Activated B cell treated with CpG ODN at 0.5 μM for 24 hours (primary cell): ENCODE measurements at regions not wholly inside any gene's neighbourhood (a gene's known extent, or its start where the extent isn't known, plus 50 kb on each side); places are given as distances from the start of the nearest gene placed in this dataset.

Source experiments
- ATAC-seq: fragments of 200-7000 bp; cut with Tn5 transposase; one replicate; pipeline ENCODE4 v1.10.0; 2021; ENCODE audit warnings: low read depth, mild to moderate bottlenecking, moderate library complexity
- CTCF ChIA-PET: fragments of 350-600 bp; sonication (Branson Sonifier 250); formaldehyde crosslinking; loops from one replicate; lab custom pipeline; 2021; ENCODE audit warnings: antibody characterized with exemption; lab: Charles Lee
- POLR2A ChIA-PET: fragments of 350-600 bp; sonication (Branson Sonifier 250); formaldehyde crosslinking; loops from one replicate; lab custom pipeline; 2021; ENCODE audit warnings: antibody characterized with exemption; lab: Charles Lee
- DNase-seq: peaks from one replicate; pipeline ENCODE4 v3.0.0; 2022
- H3K27ac Mint-ChIP-seq: one replicate; pipeline ENCODE4 v1.8.0; 2020; ENCODE audit warnings: mixed read lengths
- H3K27me3 Mint-ChIP-seq: one replicate; pipeline ENCODE4 v1.8.0; 2021; ENCODE audit warnings: mixed read lengths
- H3K36me3 Mint-ChIP-seq: one replicate; pipeline ENCODE4 v1.8.0; 2021; ENCODE audit warnings: low read depth, mixed read lengths
- H3K4me1 Mint-ChIP-seq: one replicate; pipeline ENCODE4 v1.8.0; 2021; ENCODE audit warnings: mixed read lengths
- H3K4me3 Mint-ChIP-seq: one replicate; pipeline ENCODE4 v1.8.0; 2020; ENCODE audit warnings: mild to moderate bottlenecking, mixed read lengths
- H3K9me3 Mint-ChIP-seq: one replicate; pipeline ENCODE4 v1.8.0; 2020; ENCODE audit warnings: mixed read lengths
- CTCF ChIP-seq: fragments of 200-600 bp; IDR thresholded peaks from one replicate; pipeline ENCODE4 v1.8.0; 2022; ENCODE audit warnings: antibody characterized with exemption, mild to moderate bottlenecking
- intact Hi-C: fragments of 100-400 bp; cut with micrococcal nuclease; formaldehyde crosslinking; loops from one replicate; pipeline ENCODE4 v1.15.1; 2024

DNA sequence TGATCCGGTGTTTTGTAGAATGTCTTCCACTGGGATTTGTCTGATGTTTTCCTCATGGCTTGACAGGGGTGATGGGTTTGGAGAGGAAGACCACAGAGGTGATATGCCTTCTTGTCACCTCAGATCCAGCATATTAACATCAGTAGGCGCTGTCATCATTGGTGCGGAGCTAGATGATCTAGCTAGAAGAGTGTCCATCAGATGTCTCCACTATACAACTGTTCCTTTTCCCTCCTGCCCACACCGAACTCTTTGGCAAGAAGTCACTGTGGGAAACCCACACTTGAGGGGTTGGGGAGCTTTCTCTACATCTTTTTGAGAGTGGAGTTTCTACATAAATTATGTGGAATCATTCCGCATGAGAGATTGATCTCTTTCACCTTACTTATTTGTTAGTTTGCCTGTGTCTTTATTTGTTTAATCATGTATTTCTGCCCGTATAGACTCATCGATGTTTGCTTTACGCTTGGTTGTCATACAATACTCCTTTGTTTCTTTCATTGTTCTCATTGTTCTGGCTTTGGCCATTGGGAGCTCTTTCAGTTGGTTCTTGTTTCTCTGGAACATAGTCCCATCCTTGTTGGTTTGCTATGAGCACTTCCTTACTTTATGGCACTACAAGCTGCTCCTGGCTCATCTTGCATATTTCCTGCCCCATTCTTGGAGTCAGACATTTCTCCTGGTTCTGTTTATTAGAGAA, 1420.3 kb downstream of the BRD1 start:
- H3K9me3 Mint-ChIP-seq, result peaks cover 9% of the 10 kb centered on the region
- intact Hi-C loops, result no loop called here
- no peak overlapping the region for H3K4me3 Mint-ChIP-seq
- CTCF ChIA-PET, result no interaction called here
- no peaks in the 10 kb centered on the region for H3K36me3 Mint-ChIP-seq
- no peak overlapping the region for H3K27ac Mint-ChIP-seq
- no peaks in the 10 kb centered on the region for H3K4me1 Mint-ChIP-seq
- H3K27me3 Mint-ChIP-seq, result peaks cover 4% of the 10 kb centered on the region
- ATAC-seq (no peak), DNase-seq (no peak)
- TF ChIP-seq CTCF, result no peak
- POLR2A ChIA-PET, result no interaction called here

- ChIA-PET CTCF (no interaction called here), POLR2A (no interaction called here)
- H3K27me3 Mint-ChIP-seq, result peaks cover 2% of the 10 kb centered on the region
- ATAC-seq (no peak), DNase-seq (no peak)
- H3K4me1 Mint-ChIP-seq, result no peaks in the 10 kb centered on the region
- no peak for TF ChIP-seq CTCF
- H3K36me3 Mint-ChIP-seq, result no peaks in the 10 kb centered on the region
- peaks cover 9% of the 10 kb centered on the region for H3K9me3 Mint-ChIP-seq
- no peak overlapping the region for H3K4me3 Mint-ChIP-seq
- no peak overlapping the region for H3K27ac Mint-ChIP-seq
- intact Hi-C loops, result no loop called here
Observed at GRCh38 chr22:48406161-48406560, 1421.5 kb downstream of the BRD1 start.

- intact Hi-C loops, result no loop called here
- H3K36me3 Mint-ChIP-seq, result no peaks in the 10 kb centered on the region
- no peak overlapping the region for H3K27ac Mint-ChIP-seq
- ATAC-seq (no peak), DNase-seq (no peak)
- H3K4me1 Mint-ChIP-seq, result no peaks in the 10 kb centered on the region
- no peak for TF ChIP-seq CTCF
- ChIA-PET CTCF (no interaction called here), POLR2A (no interaction called here)
- peaks cover 9% of the 10 kb centered on the region for H3K9me3 Mint-ChIP-seq
- H3K4me3 Mint-ChIP-seq, result no peak overlapping the region
- H3K27me3 Mint-ChIP-seq, result no peaks in the 10 kb centered on the region
Observed at GRCh38 chr22:48405741-48406140, 1421.9 kb downstream of the BRD1 start.

GRCh38 chr22:48404801-48405447, 1422.7 kb downstream of the BRD1 start:
- intact Hi-C loops, result no loop called here
- ChIA-PET POLR2A (no interaction called here), CTCF (no interaction called here)
- H3K36me3 Mint-ChIP-seq, result no peaks in the 10 kb centered on the region
- DNase-seq (no peak), ATAC-seq (no peak)
- peaks cover 9% of the 10 kb centered on the region for H3K9me3 Mint-ChIP-seq
- no peak overlapping the region for H3K27ac Mint-ChIP-seq
- H3K4me3 Mint-ChIP-seq, result no peak overlapping the region
- H3K4me1 Mint-ChIP-seq, result no peaks in the 10 kb centered on the region
- H3K27me3 Mint-ChIP-seq, result no peaks in the 10 kb centered on the region
- no peak for TF ChIP-seq CTCF

- ChIA-PET POLR2A (no interaction called here), CTCF (no interaction called here)
- Mint-ChIP-seq H3K27me3 (peaks cover under 1% of the 10 kb centered on the region), H3K9me3 (peaks cover 6% of the 10 kb centered on the region), H3K27ac (no peak overlapping the region), H3K4me3 (no peak overlapping the region), H3K36me3 (no peaks in the 10 kb centered on the region), H3K4me1 (no peaks in the 10 kb centered on the region)
- TF ChIP-seq CTCF, result no peak
- ATAC-seq (no peak), DNase-seq (no peak)
- intact Hi-C loops, result no loop called here
Observed at GRCh38 chr22:48403521-48404403, 1423.9 kb downstream of the BRD1 start.
